Muscle layer of duodenum (tissue), 2 donors: ENCODE measurements at regions not wholly inside any gene's neighbourhood (a gene's known extent, or its start where the extent isn't known, plus 50 kb on each side); places are given as distances from the start of the nearest gene placed in this dataset.

Source experiments
- H3K27ac ChIP-seq: one replicate; pipeline ENCODE4 v1.7.0; 2013; ENCODE audit warnings: mild to moderate bottlenecking, low read length
- H3K27me3 ChIP-seq: one replicate; pipeline ENCODE4 v1.7.0; 2013; ENCODE audit warnings: low read depth, mild to moderate bottlenecking, control low read depth, low read length
- H3K36me3 ChIP-seq, 2 donors: one replicate each; pipeline ENCODE4 v1.7.0; 2013; ENCODE audit warnings: low read length in 2 of 2, control low read depth in 1 of 2, mild to moderate bottlenecking in 1 of 2; ENCODE audit not compliant: insufficient read depth in 2 of 2, control insufficient read depth in 1 of 2
- H3K4me1 ChIP-seq, 2 donors: one replicate each; pipeline ENCODE4 v1.7.0; 2013; ENCODE audit warnings: low read length in 2 of 2, mild to moderate bottlenecking in 2 of 2, control low read depth in 1 of 2, moderate library complexity in 1 of 2; ENCODE audit not compliant: insufficient read depth in 2 of 2, control insufficient read depth in 1 of 2
- H3K4me3 ChIP-seq, 2 donors: one replicate each; pipeline ENCODE4 v1.7.0; 2013; ENCODE audit warnings: low read length in 2 of 2, low read depth in 1 of 2, mild to moderate bottlenecking in 1 of 2
- H3K9me3 ChIP-seq, 2 donors: one replicate each; pipeline ENCODE4 v1.7.0; 2013; ENCODE audit warnings: low read length in 2 of 2, control low read depth in 1 of 2, mild to moderate bottlenecking in 1 of 2; ENCODE audit not compliant: control insufficient read depth in 1 of 2
- donor health status: healthy.

DNA sequence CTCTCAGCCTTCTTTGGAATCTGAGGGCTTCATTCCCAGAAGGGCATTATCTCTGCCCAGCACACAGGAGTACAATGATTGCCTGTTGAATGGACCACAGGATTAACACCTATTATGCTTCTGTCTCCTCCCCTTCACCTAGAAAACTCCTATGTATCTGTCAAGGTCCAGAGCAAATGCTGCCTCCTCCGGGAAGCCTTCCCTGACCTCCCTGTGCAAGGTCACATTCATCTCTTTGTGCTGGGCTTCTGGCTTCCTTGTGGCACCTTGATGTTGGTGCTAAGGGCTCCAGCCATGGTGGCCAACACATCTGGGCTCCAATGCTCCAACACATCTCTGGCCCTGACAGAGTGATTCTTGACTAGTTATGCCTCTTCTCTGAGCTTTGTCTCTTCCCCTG is 49.9 kb upstream of the ATP2B2 start:
- H3K27ac ChIP-seq: no peak overlapping the region
- no peaks in the 10 kb centered on the region for H3K27me3 ChIP-seq
- no peak overlapping the region for H3K4me3 ChIP-seq
- no peaks in the 10 kb centered on the region for H3K9me3 ChIP-seq
- H3K4me1 ChIP-seq: peaks cover 0 to 8% of the 10 kb centered on the region in 2 donors
- H3K36me3 ChIP-seq: no peaks in the 10 kb centered on the region

DNA sequence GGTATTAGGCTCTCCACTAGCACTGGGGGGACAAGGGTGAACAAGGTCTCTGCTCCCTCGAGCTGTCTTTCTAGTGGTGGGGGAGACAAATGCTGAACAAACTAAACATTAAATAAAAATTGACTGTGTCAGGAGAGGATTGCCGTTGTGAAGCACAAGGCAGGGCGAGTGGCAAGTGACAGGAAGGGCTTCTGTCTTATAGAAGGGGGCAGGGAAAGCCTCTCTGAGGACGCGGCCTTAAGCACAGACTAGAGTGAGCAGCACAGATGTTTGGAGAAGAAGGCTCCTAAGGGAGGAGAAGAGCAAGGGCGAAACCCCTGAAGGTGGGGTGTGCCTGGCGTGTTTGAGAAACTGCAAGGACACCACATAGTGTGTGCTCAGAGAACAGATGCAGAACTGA is 50.9 kb upstream of the ATP2B2 start:
- Histone ChIP-seq H3K4me1 (peaks cover 0 to under 1% of the 10 kb centered on the region in 2 donors), H3K27ac (no peak overlapping the region), H3K4me3 (no peak overlapping the region), H3K9me3 (no peaks in the 10 kb centered on the region), H3K27me3 (no peaks in the 10 kb centered on the region), H3K36me3 (no peaks in the 10 kb centered on the region)

DNA sequence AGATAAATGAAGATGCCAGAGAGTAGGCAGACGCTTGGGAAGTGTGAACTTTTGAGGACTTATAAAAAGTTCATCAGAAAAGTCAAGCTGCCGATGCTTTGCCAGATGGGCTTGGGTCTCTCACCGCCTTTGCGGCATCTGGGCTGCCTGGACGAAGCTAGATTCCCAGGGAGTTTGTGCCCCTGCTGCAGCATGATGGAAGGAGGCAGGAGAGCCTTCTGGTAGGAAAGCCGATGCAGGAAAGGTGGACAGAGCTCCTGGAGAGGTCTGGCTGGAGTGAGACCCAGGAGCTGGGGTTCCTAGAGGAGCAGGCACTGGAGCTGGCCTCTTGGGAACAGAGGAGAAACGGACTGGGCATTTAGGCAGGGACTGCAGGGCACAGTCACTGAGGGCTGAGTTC is 51.9 kb upstream of the ATP2B2 start:
- H3K4me1 ChIP-seq: no peaks in the 10 kb centered on the region
- H3K36me3 ChIP-seq: no peaks in the 10 kb centered on the region
- H3K9me3 ChIP-seq: no peaks in the 10 kb centered on the region
- H3K27me3 ChIP-seq: no peaks in the 10 kb centered on the region
- H3K27ac ChIP-seq: no peak overlapping the region
- no peak overlapping the region for H3K4me3 ChIP-seq

DNA sequence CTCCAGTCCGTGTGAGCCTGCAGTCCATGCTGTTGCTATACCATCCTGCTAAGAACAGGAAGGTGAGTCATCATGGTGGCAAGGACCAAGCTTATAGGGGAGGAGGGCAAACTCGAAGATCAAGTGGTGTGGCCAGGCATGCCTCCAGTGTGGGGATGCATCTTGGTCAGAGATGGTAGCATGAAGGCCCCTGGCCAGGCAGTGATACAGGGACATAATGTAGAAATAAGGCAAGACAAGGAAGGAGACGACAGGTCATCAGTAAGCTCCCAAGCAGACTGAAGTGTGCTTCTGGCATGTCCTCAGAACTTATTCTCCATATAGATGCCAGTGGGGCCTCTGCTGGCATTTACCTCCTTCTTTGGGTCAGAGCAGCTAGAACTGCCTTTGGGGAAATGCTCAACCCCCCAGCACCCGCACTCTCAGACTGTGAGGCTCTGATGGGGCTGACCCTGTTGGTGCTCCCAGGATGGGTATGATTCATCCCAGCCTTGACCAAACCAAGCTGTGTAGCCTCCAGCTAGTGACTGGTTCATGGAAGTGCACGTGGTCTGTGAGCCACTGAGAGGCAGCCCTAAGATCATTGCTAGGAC is 52.5 kb upstream of the ATP2B2 start:
- Histone ChIP-seq H3K4me3 (no peak overlapping the region), H3K27ac (no peak overlapping the region), H3K4me1 (no peaks in the 10 kb centered on the region)

DNA sequence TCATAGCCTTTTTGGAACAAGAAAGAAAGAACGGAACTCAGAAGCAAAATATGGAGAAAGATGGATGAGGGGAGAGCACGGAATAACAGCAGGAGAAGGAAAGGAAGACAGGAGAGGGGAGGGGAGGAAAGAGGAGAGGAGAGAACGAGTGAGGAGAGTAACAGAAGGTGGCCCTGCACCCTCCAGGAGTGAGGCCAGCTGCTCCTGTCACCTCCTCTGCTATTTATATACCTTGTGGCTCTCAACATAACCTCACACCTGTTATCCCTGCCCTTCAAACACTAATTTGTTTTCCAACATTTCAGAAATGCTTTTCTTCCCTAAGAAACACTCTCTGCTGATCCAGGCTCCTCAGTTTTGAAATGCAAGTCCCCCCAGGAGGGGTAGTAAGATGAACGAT is 53.4 kb upstream of the ATP2B2 start:
- no peak overlapping the region for H3K4me3 ChIP-seq
- H3K27me3 ChIP-seq: no peaks in the 10 kb centered on the region
- no peaks in the 10 kb centered on the region for H3K36me3 ChIP-seq
- H3K4me1 ChIP-seq: no peaks in the 10 kb centered on the region
- no peaks in the 10 kb centered on the region for H3K9me3 ChIP-seq
- no peak overlapping the region for H3K27ac ChIP-seq

More for the DNA sequence above, 52.5 kb upstream of the ATP2B2 start:
- Histone ChIP-seq H3K36me3 (no peaks in the 10 kb centered on the region), H3K27me3 (no peaks in the 10 kb centered on the region), H3K9me3 (no peaks in the 10 kb centered on the region)

DNA sequence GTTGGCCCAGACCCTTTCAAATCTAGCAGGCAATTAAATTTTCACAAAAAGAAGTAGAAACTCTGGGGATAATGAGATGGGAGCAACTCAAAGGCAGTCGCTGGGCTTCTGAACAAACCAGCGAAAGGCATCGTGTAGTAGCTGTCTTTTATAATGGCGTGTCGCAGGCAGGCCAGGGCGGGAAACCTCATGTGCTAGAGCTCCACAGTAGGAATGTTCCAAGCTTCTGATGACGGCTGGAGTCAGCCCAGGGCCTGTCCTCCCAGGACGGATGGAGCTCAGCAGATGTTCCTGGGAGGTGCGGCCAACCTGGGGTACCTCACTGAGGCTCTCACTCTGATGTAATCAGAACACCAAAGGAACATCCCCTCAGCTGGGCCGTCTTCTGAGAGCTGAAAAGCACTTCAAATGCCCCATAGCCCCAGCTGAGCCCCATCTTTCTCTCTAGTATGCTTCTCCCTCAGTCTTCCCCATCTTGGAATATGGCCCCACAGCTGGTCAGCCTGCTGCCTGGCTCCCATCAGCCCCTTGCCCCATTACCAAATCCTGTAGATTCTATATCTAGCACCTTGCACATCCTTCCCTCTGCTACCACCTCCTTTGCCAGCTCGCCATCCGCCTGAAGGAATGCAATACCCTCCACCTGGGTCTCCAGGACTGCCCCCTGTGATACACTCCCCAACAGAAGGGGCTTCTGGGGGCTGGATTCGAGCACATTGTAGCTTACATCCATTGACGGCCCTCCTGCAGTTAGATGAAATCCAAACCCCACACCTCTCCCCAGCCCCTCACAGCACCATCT is 54.9 kb upstream of the ATP2B2 start:
- H3K9me3 ChIP-seq: peaks cover 0 to 3% of the 10 kb centered on the region in 2 donors
- no peaks in the 10 kb centered on the region for H3K27me3 ChIP-seq
- no peaks in the 10 kb centered on the region for H3K4me1 ChIP-seq
- H3K36me3 ChIP-seq: no peaks in the 10 kb centered on the region
- H3K27ac ChIP-seq: no peak overlapping the region
- H3K4me3 ChIP-seq: no peak overlapping the region

DNA sequence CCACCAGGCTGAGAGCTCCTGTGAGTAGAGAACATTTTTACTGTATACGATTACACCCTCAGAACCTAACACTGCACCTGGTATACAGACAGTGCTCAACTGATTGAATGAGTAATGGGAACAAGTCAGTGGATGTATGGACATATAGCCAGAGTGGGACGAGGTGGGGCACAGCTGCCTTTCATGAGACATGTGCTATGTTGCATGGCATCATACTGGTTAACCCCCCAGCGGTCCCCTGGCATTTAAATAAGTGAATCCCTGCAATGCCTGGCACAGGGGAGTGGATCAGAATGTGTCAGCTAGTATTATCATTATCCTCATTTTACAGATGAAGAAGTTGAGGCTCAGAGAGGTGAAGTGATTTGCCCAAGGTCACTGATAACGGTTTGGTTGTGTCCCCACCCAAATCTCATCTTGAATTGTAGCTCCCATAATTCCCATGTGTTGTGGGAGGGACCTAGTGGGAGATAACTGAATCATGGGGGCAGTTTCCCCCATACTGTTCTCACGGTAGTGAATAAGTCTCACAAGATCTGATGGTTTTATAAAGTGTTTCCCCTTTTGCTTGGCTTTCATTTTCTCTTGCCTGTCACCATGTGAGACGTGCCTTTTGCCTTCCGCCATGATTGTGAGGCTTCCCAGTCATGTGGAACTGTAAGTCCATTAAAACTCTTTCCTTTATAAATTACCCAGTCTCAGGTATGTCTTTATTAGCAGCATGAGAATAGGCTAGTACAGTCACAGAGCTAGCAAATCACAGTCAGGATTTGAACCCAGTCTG is 56.0 kb upstream of the ATP2B2 start:
- Histone ChIP-seq H3K27me3 (no peaks in the 10 kb centered on the region), H3K9me3 (peaks cover 0 to 3% of the 10 kb centered on the region in 2 donors), H3K4me1 (no peaks in the 10 kb centered on the region), H3K36me3 (no peaks in the 10 kb centered on the region), H3K27ac (no peak overlapping the region), H3K4me3 (no peak overlapping the region)

DNA sequence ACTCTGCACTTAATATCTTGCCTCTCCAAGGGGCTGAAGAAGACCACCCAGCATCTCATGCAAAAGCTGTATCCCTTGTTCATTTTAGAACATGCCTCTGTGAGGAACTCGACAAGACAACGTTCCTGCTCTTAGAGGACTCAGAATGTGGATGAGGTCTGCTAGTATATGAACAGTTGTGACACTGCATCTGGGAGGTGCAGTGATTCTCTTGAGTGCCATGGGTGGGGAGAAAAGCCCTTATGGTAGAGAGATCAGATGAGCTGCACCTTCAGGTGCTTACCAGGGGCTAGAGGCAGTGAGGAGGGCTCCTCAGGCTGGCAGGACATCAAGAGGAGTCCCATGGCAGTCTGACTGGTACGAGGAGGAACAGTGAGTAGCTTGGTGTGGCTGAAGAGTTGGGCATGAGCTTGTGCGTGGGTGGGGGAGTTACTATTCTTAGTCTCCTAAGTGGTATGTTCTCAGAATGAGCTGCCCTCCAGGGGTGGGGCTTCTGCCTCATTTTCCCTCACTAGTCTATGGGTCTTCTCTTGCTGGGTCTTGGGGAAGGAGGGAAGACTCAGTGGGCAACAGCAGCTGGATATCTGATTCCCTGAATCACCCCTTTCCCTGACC is 56.7 kb upstream of the ATP2B2 start:
- H3K27ac ChIP-seq: no peak overlapping the region
- no peaks in the 10 kb centered on the region for H3K36me3 ChIP-seq
- no peaks in the 10 kb centered on the region for H3K4me1 ChIP-seq
- no peaks in the 10 kb centered on the region for H3K27me3 ChIP-seq
- H3K4me3 ChIP-seq: no peak overlapping the region
- peaks cover 0 to 3% of the 10 kb centered on the region in 2 donors for H3K9me3 ChIP-seq

DNA sequence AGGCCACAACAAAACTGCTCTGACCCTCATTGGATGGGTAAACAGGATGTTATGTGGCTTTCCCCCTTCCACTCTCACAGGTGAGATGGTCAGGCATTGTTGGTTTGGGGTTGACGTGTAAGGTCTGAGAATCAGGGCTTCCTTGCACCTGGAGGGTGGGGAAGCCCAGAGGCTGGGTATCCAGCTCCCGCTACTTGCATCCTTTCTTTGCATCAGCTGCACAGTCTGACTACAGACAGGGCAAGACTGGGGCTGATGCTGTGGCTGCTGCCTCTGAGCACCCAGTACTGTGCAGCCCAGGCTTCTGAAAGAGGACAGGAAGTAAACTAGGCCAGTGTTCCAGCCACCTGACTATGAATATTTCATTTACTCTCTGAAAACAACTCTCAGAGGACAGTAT is 58.0 kb upstream of the ATP2B2 start:
- peaks cover 0 to 3% of the 10 kb centered on the region in 2 donors for H3K9me3 ChIP-seq
- H3K4me1 ChIP-seq: no peaks in the 10 kb centered on the region
- H3K27ac ChIP-seq: no peak overlapping the region
- no peaks in the 10 kb centered on the region for H3K27me3 ChIP-seq
- H3K36me3 ChIP-seq: no peaks in the 10 kb centered on the region
- no peak overlapping the region for H3K4me3 ChIP-seq

DNA sequence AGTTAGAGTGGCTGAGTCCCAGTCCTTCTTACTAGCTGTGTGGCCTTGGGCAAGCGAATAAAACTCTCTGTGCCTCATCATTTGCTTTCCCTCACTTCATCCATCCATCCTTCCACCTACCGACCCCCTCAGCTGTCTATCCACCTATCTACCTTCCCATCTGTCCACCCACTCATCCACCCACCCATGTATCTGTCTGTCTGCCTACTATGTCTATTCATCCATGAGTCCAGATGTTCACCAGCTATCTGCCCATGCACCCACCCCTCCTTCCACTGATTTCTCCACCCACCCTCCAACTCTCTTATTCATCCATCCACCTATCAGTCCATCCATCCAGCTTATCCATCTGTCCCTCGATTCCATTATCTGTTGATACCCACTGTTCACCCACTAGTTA is 60.4 kb upstream of the ATP2B2 start:
- Histone ChIP-seq H3K27me3 (no peaks in the 10 kb centered on the region), H3K36me3 (no peaks in the 10 kb centered on the region), H3K9me3 (peaks cover 0 to 3% of the 10 kb centered on the region in 2 donors)

DNA sequence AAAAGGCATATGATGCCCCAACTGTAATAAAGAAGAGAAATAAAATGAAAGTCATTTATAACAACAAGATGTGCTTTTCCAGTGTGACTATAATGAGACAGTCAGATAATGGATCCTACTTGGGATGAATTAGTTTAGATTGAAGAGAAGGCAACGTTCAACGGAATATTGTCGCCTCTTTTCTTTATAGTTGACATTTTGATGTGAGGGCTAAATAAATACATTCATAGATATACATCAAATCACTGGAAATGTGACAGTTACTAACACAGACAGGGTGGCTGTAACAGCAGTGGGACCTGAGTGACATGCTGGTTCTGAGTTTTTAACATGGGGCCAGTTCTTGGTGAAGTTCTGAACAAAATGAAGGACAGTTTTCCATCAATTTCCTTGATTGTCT is 61.1 kb upstream of the ATP2B2 start:
- H3K27ac ChIP-seq: no peak overlapping the region
- no peaks in the 10 kb centered on the region for H3K36me3 ChIP-seq
- H3K9me3 ChIP-seq: peaks cover 0 to 3% of the 10 kb centered on the region in 2 donors
- H3K4me3 ChIP-seq: no peak overlapping the region
- no peaks in the 10 kb centered on the region for H3K27me3 ChIP-seq
- H3K4me1 ChIP-seq: no peaks in the 10 kb centered on the region

More for the DNA sequence above, 60.4 kb upstream of the ATP2B2 start:
- no peak overlapping the region for H3K4me3 ChIP-seq
- no peaks in the 10 kb centered on the region for H3K4me1 ChIP-seq
- H3K27ac ChIP-seq: no peak overlapping the region
